ENCODE measurements at regions not wholly inside any gene's neighbourhood (a gene's known extent, or its start where the extent isn't known, plus 50 kb on each side); places are given as distances from the start of the nearest gene placed in this dataset.

DNA sequence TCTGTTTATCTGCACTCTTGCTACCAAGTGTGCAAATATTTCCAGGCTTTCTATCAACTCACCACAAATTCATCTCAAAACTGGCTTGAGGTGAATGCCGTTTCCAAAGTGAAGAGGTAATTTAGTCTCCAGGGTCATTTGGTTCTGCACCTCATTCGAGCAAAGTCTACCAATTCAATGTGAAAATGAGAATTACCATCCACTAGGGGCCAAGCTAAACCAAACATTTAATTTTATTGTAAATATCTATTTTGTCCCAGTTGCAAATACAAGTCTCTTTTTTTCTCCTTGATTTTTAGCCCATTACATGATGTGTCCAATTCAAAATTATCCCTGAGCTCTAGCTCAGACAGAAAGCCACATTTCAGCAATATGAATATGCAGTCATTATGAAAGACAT, 152.3 kb upstream of the PTBP2 start:
- H4K20me1 ChIP-seq (ENCODE audit: insufficient read depth, low read length, poor library complexity, severe bottlenecking) = no peaks in the 10 kb centered on the region
- no peaks in the 10 kb centered on the region; the same call in 1 of the 2 replicates for H3K9me2 ChIP-seq (replicated peaks; ENCODE audit: low read depth, low read length)
- no peaks in the 10 kb centered on the region for H3K27me3 ChIP-seq (ENCODE audit: insufficient read depth, low read length, poor library complexity, severe bottlenecking)
- H3K36me3 ChIP-seq (ENCODE audit: insufficient read depth, low read length) = no peaks in the 10 kb centered on the region
- H3K9ac ChIP-seq (ENCODE audit: low read depth, low read length, poor library complexity, severe bottlenecking) = no peak overlapping the region
- H3K4me3 ChIP-seq (ENCODE audit: low read length, poor library complexity, severe bottlenecking) = no peak overlapping the region
- H3K4me1 ChIP-seq (ENCODE audit: insufficient read depth, low read length, poor library complexity, severe bottlenecking) = no peaks in the 10 kb centered on the region
- H3F3A ChIP-seq (ENCODE audit: low read depth) = no peaks in the 10 kb centered on the region
- no peak overlapping the region for H3K4me2 ChIP-seq (ENCODE audit: low read depth, low read length, poor library complexity, severe bottlenecking)
- no peak for TF ChIP-seq EZH2phosphoT487 (IDR thresholded peaks at IDR 0.05; ENCODE audit: borderline replicate concordance)
- TF ChIP-seq, protein P1, sequence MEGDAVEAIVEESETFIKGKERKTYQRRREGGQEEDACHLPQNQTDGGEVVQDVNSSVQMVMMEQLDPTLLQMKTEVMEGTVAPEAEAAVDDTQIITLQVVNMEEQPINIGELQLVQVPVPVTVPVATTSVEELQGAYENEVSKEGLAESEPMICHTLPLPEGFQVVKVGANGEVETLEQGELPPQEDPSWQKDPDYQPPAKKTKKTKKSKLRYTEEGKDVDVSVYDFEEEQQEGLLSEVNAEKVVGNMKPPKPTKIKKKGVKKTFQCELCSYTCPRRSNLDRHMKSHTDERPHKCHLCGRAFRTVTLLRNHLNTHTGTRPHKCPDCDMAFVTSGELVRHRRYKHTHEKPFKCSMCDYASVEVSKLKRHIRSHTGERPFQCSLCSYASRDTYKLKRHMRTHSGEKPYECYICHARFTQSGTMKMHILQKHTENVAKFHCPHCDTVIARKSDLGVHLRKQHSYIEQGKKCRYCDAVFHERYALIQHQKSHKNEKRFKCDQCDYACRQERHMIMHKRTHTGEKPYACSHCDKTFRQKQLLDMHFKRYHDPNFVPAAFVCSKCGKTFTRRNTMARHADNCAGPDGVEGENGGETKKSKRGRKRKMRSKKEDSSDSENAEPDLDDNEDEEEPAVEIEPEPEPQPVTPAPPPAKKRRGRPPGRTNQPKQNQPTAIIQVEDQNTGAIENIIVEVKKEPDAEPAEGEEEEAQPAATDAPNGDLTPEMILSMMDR (conservative IDR thresholded peaks at IDR 0.05; ENCODE audit: low read length) = no peak
- H3K79me2 ChIP-seq (ENCODE audit: insufficient read depth, low read length) = no peaks in the 10 kb centered on the region
- no peaks in the 10 kb centered on the region for H3K9me3 ChIP-seq (ENCODE audit: insufficient read depth, low read depth, low read length)
- H2AFZ ChIP-seq (ENCODE audit: low read length) = no peak overlapping the region

GRCh38 chr1:96579636-96580035, 141.9 kb upstream of the PTBP2 start:
- Histone ChIP-seq H3K79me2 (ENCODE audit: insufficient read depth, low read length) (no peaks in the 10 kb centered on the region), H3K4me3 (ENCODE audit: low read length, poor library complexity, severe bottlenecking) (no peak overlapping the region), H3K27me3 (ENCODE audit: insufficient read depth, low read length, poor library complexity, severe bottlenecking) (no peaks in the 10 kb centered on the region), H2AFZ (ENCODE audit: low read length) (no peak overlapping the region), H3K9me3 (ENCODE audit: insufficient read depth, low read depth, low read length) (no peaks in the 10 kb centered on the region), H3F3A (ENCODE audit: low read depth) (no peaks in the 10 kb centered on the region), H3K4me2 (ENCODE audit: low read depth, low read length, poor library complexity, severe bottlenecking) (no peak overlapping the region), H3K9me2 (replicated peaks; ENCODE audit: low read depth, low read length) (no peaks in the 10 kb centered on the region), H3K36me3 (ENCODE audit: insufficient read depth, low read length) (no peaks in the 10 kb centered on the region), H3K4me1 (ENCODE audit: insufficient read depth, low read length, poor library complexity, severe bottlenecking) (no peaks in the 10 kb centered on the region), H3K9ac (ENCODE audit: low read depth, low read length, poor library complexity, severe bottlenecking) (no peak overlapping the region), H4K20me1 (ENCODE audit: insufficient read depth, low read length, poor library complexity, severe bottlenecking) (no peaks in the 10 kb centered on the region)
- TF ChIP-seq, protein P1 (conservative IDR thresholded peaks at IDR 0.05; ENCODE audit: low read length) = no peak

- Histone ChIP-seq H3K79me2 (ENCODE audit: insufficient read depth, low read length) (no peaks in the 10 kb centered on the region), H3K4me3 (ENCODE audit: low read length, poor library complexity, severe bottlenecking) (no peak overlapping the region), H3K9me3 (ENCODE audit: insufficient read depth, low read depth, low read length) (no peaks in the 10 kb centered on the region), H3K4me1 (ENCODE audit: insufficient read depth, low read length, poor library complexity, severe bottlenecking) (no peaks in the 10 kb centered on the region), H3K9me2 (replicated peaks; ENCODE audit: low read depth, low read length) (no peaks in the 10 kb centered on the region), H3F3A (ENCODE audit: low read depth) (no peaks in the 10 kb centered on the region), H3K36me3 (ENCODE audit: insufficient read depth, low read length) (no peaks in the 10 kb centered on the region), H4K20me1 (ENCODE audit: insufficient read depth, low read length, poor library complexity, severe bottlenecking) (no peaks in the 10 kb centered on the region), H3K9ac (ENCODE audit: low read depth, low read length, poor library complexity, severe bottlenecking) (no peak overlapping the region), H3K27me3 (ENCODE audit: insufficient read depth, low read length, poor library complexity, severe bottlenecking) (no peaks in the 10 kb centered on the region), H2AFZ (ENCODE audit: low read length) (no peak overlapping the region), H3K4me2 (ENCODE audit: low read depth, low read length, poor library complexity, severe bottlenecking) (no peak overlapping the region)
- no peak for TF ChIP-seq EZH2phosphoT487 (IDR thresholded peaks at IDR 0.05; ENCODE audit: borderline replicate concordance)
- TF ChIP-seq, protein P1 (conservative IDR thresholded peaks at IDR 0.05; ENCODE audit: low read length) = no peak
Observed at GRCh38 chr1:96580920-96581319, 140.7 kb upstream of the PTBP2 start.
